ENCODE measurements at regions not wholly inside any gene's neighbourhood (a gene's known extent, or its start where the extent isn't known, plus 50 kb on each side); places are given as distances from the start of the nearest gene placed in this dataset.

DNA sequence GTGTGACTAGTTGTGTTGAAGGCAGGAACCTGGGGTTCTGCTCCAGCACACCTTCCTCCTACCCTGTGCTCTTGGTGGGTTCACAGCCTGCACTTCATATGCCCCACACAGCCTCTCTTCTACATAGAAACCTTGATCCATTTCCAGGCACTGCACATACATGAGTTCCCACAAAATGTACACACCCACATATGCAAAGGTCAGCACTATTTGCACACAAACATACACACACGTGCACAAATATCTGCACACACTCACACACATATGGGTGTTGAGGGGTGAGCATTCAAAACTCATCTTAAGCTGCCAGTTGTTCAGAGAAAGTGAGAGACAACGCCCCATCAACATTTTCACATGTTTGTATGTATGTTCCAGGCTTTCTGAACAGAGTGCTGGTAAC is 201.0 kb downstream of the BARX2 start:
- peak in 1 of 2 experiments; percentile 17 for DNase-seq (ENCODE audit: low spot score in 2 of 2, unreplicated experiment in 2 of 2)
- TF ChIP-seq, protein P1, sequence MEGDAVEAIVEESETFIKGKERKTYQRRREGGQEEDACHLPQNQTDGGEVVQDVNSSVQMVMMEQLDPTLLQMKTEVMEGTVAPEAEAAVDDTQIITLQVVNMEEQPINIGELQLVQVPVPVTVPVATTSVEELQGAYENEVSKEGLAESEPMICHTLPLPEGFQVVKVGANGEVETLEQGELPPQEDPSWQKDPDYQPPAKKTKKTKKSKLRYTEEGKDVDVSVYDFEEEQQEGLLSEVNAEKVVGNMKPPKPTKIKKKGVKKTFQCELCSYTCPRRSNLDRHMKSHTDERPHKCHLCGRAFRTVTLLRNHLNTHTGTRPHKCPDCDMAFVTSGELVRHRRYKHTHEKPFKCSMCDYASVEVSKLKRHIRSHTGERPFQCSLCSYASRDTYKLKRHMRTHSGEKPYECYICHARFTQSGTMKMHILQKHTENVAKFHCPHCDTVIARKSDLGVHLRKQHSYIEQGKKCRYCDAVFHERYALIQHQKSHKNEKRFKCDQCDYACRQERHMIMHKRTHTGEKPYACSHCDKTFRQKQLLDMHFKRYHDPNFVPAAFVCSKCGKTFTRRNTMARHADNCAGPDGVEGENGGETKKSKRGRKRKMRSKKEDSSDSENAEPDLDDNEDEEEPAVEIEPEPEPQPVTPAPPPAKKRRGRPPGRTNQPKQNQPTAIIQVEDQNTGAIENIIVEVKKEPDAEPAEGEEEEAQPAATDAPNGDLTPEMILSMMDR (IDR thresholded peaks at IDR 0.05; ENCODE audit: unreplicated experiment): no peak
- H3K27me3 Mint-ChIP-seq (ENCODE audit: low read depth): no peaks in the 10 kb centered on the region
- peak overlapping the region; percentile 40 for H3K27ac Mint-ChIP-seq
- H3K36me3 Mint-ChIP-seq: no peaks in the 10 kb centered on the region
- H3K4me3 Mint-ChIP-seq: no peak overlapping the region
- H3K9me3 Mint-ChIP-seq: peaks cover 14% of the 10 kb centered on the region
- peaks cover 20% of the 10 kb centered on the region for H3K4me1 Mint-ChIP-seq

DNA sequence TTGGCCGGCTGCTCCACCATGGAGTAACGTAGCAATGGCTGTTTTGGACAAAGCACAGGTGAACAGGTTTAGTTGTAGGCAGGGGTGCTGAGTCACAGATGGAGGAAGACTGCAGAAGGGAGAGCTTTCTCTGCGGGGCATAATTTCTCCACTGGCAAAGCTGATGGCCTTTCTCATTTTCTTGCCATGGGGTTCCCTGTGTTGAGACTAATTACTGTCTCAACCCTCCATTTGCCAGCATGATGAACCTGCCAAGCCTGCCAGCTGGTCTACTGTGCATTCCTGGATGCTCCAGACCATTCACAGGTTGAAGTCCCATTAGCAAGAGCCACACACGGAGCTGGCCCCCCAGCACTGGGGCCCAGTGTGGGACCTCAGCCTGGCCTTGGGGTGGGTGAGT is 202.4 kb downstream of the BARX2 start:
- DNase-seq (ENCODE audit: low spot score in 2 of 2, unreplicated experiment in 2 of 2): no peak
- H3K4me1 Mint-ChIP-seq: peaks cover 20% of the 10 kb centered on the region
- H3K27ac Mint-ChIP-seq: no peak overlapping the region
- H3K36me3 Mint-ChIP-seq: no peaks in the 10 kb centered on the region
- TF ChIP-seq, protein P1 (IDR thresholded peaks at IDR 0.05; ENCODE audit: unreplicated experiment): no peak
- no peaks in the 10 kb centered on the region for H3K27me3 Mint-ChIP-seq (ENCODE audit: low read depth)
- peaks cover 14% of the 10 kb centered on the region for H3K9me3 Mint-ChIP-seq
- H3K4me3 Mint-ChIP-seq: no peak overlapping the region

DNA sequence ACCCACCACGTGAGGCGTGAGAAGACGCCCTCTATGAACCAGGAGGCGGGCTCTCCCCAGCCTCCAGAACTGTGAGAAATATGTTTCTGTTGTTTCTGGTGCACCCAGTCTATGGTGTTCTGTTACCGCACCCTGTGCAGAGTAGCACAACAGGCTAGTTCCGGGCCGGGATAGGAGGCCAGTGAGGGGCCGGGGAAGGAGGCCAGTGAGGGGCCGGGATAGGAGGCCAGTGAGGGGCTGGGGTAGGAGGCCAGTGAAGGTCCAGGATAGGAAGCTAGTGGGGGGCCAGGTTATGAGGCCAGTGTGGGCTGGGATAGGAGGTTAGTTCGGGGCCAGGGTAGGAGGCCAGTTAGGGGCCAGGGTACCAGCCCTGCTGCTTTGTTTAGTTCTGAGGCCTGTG is 204.6 kb downstream of the BARX2 start:
- TF ChIP-seq, protein P1 (IDR thresholded peaks at IDR 0.05; ENCODE audit: unreplicated experiment): no peak
- no peak overlapping the region for H3K27ac Mint-ChIP-seq
- H3K4me1 Mint-ChIP-seq: peaks cover 20% of the 10 kb centered on the region
- DNase-seq (ENCODE audit: low spot score in 2 of 2, unreplicated experiment in 2 of 2): peak in 1 of 2 experiments; percentile 17
- no peak overlapping the region for H3K4me3 Mint-ChIP-seq
- no peaks in the 10 kb centered on the region for H3K27me3 Mint-ChIP-seq (ENCODE audit: low read depth)
- H3K36me3 Mint-ChIP-seq: no peaks in the 10 kb centered on the region
- peaks cover 6% of the 10 kb centered on the region for H3K9me3 Mint-ChIP-seq

DNA sequence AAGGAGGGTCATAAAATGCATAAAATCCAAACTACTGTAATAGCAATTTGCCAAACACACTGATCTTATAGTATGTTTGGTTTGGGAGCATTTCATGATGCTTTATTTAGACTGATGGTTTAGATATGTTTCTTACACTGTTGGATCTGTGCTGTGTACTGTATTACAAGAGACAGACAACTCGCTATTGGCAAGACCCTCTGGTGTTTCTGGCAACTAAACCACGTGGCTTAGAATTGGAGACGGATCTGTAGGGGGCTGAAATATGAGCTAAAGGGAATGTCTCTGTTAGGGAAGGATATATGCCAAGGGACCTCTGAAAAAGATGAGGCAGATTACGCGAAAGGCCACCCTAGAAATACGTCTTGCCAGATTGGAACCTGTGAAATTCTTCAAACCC is 208.7 kb downstream of the BARX2 start:
- Mint-ChIP-seq H3K27ac (no peak overlapping the region), H3K4me3 (no peak overlapping the region), H3K36me3 (no peaks in the 10 kb centered on the region), H3K27me3 (ENCODE audit: low read depth) (no peaks in the 10 kb centered on the region), H3K9me3 (no peaks in the 10 kb centered on the region), H3K4me1 (no peaks in the 10 kb centered on the region)
- TF ChIP-seq, protein P1 (IDR thresholded peaks at IDR 0.05; ENCODE audit: unreplicated experiment): no peak
- no peak for DNase-seq (ENCODE audit: low spot score in 2 of 2, unreplicated experiment in 2 of 2)

DNA sequence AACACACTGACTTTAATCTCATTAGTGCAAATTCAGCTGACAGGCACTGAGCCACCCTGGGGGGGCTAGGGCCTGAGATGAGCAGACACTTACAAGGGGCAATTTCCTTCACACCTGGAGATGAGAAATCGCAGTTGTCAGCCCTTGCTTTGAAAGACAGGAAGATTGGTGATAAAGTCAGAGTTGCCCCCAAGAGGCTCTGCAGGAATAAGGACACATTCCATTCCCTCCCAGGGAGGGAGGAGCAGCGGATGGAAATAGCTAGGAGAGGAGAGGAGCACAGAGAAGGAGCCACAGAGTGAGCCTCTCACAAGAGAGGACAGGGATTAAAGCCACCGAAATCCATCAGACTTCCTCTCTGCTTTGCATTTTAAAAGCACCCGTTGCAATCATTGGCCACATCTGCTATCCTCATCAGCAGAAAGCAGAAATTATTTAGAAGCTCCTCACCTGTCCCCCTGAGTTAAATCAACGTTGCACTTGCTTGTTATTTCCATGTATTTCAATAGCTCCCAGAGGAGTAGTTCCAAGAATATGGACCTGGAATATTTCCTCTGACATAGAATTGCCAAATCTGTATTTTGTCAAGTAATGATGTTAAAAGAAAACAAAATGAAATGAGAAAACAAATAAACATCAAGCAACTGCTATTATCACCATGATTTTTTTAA is 213.7 kb downstream of the BARX2 start:
- DNase-seq (ENCODE audit: low spot score in 2 of 2, unreplicated experiment in 2 of 2): peak in 1 of 2 experiments; percentile 36
- Mint-ChIP-seq H3K4me3 (no peak overlapping the region), H3K9me3 (no peaks in the 10 kb centered on the region), H3K36me3 (no peaks in the 10 kb centered on the region), H3K4me1 (peaks cover 29% of the 10 kb centered on the region), H3K27me3 (ENCODE audit: low read depth) (no peaks in the 10 kb centered on the region), H3K27ac (no peak overlapping the region)
- TF ChIP-seq, protein P1 (IDR thresholded peaks at IDR 0.05; ENCODE audit: unreplicated experiment): no peak
